SK-N-SH treated with all-trans-retinoic acid at 6 μM for 48 hours (cell line): ENCODE measurements at regions not wholly inside any gene's neighbourhood (a gene's known extent, or its start where the extent isn't known, plus 50 kb on each side); places are given as distances from the start of the nearest gene placed in this dataset.

Experiments used
- ARNTL ChIP-seq: fragments of 450-650 bp; formaldehyde crosslinking; IDR thresholded peaks from 2 replicates; pipeline ENCODE4 v1.5.0; 2020; ENCODE audit warnings: low read depth, mild to moderate bottlenecking, moderate library complexity, borderline replicate concordance
- BACH2 ChIP-seq: fragments of 250-450 bp; sonication (Bioruptor Pico); IDR thresholded peaks from 2 replicates; pipeline ENCODE4 v1.9.0; 2021; ENCODE audit warnings: mild to moderate bottlenecking, borderline replicate concordance
- CSDC2 ChIP-seq: fragments of 250-450 bp; sonication (Bioruptor Pico); IDR thresholded peaks from 2 replicates; pipeline ENCODE4 v1.5.0; 2020; ENCODE audit warnings: mild to moderate bottlenecking, moderate library complexity
- OSR1 ChIP-seq: fragments of 250-450 bp; sonication (Bioruptor Pico); IDR thresholded peaks from 2 replicates; pipeline ENCODE4 v1.8.0; 2022; ENCODE audit warnings: moderate library complexity, mild to moderate bottlenecking, inconsistent platforms
- RARB ChIP-seq: fragments of 250-450 bp; sonication (Bioruptor Pico); IDR thresholded peaks from 2 replicates; pipeline ENCODE4 v1.8.0; 2021; ENCODE audit warnings: mild to moderate bottlenecking, moderate library complexity
- TOX ChIP-seq: fragments of 250-450 bp; sonication (Bioruptor Pico); IDR thresholded peaks from 2 replicates; pipeline ENCODE4 v1.8.0; 2021; ENCODE audit warnings: mild to moderate bottlenecking, moderate library complexity, borderline replicate concordance
- ZFP30 ChIP-seq: fragments of 450-650 bp; formaldehyde crosslinking; IDR thresholded peaks from 2 replicates; pipeline ENCODE4 v1.5.0; 2022; ENCODE audit warnings: mild to moderate bottlenecking, moderate library complexity
- ZNF565 ChIP-seq: fragments of 450-650 bp; formaldehyde crosslinking; conservative IDR thresholded peaks from 2 replicates; pipeline ENCODE4 v1.5.0; 2020; ENCODE audit warnings: low read depth, mild to moderate bottlenecking, moderate library complexity
- ZNF70 ChIP-seq: fragments of 450-650 bp; formaldehyde crosslinking; IDR thresholded peaks from 2 replicates; pipeline ENCODE4 v1.5.0; 2020; ENCODE audit warnings: mild to moderate bottlenecking, moderate library complexity
- TF ChIP-seq, protein P1 (sequence below): fragments of 250-450 bp; sonication (Bioruptor Pico); IDR thresholded peaks from 2 replicates; pipeline ENCODE4 v1.8.0; 2020; ENCODE audit warnings: mild to moderate bottlenecking, moderate library complexity, borderline replicate concordance
- TF ChIP-seq, protein P2 (sequence below): fragments of 250-450 bp; sonication (Bioruptor Pico); IDR thresholded peaks from 2 replicates; pipeline ENCODE4 v1.5.0; 2020; ENCODE audit warnings: mild to moderate bottlenecking, moderate library complexity
- TF ChIP-seq, protein P3 (sequence below): fragments of 250-450 bp; sonication (Bioruptor Pico); IDR thresholded peaks from 2 replicates; pipeline ENCODE4 v1.5.1; 2020; ENCODE audit warnings: low read depth, mild to moderate bottlenecking, moderate library complexity
- TF ChIP-seq, protein P4 (sequence below): fragments of 250-450 bp; sonication (Bioruptor Pico); IDR thresholded peaks from 2 replicates; pipeline ENCODE4 v1.8.0; 2021; ENCODE audit warnings: low read depth, mild to moderate bottlenecking, moderate library complexity, borderline replicate concordance

DNA sequence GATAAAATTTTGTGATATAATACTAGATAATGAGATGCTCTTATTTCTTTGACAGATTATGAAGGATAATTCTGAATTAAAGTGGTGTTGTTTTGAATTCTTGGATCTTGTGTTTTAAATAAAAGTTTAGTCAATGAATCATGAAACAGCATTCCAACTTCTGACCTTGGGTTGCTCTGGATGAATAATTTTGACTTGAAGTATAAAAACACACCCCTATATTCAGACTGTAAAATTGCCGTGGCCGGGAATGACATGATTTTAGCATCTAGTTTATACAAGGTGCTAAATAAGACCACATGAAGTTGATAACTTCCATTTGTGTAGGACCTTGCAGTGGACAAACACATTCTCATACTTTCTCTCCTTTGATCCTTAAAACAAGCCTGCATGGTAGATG, 67.2 kb upstream of the DAP start:
- TF ChIP-seq, protein P1, sequence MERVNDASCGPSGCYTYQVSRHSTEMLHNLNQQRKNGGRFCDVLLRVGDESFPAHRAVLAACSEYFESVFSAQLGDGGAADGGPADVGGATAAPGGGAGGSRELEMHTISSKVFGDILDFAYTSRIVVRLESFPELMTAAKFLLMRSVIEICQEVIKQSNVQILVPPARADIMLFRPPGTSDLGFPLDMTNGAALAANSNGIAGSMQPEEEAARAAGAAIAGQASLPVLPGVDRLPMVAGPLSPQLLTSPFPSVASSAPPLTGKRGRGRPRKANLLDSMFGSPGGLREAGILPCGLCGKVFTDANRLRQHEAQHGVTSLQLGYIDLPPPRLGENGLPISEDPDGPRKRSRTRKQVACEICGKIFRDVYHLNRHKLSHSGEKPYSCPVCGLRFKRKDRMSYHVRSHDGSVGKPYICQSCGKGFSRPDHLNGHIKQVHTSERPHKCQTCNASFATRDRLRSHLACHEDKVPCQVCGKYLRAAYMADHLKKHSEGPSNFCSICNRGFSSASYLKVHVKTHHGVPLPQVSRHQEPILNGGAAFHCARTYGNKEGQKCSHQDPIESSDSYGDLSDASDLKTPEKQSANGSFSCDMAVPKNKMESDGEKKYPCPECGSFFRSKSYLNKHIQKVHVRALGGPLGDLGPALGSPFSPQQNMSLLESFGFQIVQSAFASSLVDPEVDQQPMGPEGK (CRISPR knock-in tag): no peak
- no peak for TF ChIP-seq ARNTL
- TF ChIP-seq, protein P2, sequence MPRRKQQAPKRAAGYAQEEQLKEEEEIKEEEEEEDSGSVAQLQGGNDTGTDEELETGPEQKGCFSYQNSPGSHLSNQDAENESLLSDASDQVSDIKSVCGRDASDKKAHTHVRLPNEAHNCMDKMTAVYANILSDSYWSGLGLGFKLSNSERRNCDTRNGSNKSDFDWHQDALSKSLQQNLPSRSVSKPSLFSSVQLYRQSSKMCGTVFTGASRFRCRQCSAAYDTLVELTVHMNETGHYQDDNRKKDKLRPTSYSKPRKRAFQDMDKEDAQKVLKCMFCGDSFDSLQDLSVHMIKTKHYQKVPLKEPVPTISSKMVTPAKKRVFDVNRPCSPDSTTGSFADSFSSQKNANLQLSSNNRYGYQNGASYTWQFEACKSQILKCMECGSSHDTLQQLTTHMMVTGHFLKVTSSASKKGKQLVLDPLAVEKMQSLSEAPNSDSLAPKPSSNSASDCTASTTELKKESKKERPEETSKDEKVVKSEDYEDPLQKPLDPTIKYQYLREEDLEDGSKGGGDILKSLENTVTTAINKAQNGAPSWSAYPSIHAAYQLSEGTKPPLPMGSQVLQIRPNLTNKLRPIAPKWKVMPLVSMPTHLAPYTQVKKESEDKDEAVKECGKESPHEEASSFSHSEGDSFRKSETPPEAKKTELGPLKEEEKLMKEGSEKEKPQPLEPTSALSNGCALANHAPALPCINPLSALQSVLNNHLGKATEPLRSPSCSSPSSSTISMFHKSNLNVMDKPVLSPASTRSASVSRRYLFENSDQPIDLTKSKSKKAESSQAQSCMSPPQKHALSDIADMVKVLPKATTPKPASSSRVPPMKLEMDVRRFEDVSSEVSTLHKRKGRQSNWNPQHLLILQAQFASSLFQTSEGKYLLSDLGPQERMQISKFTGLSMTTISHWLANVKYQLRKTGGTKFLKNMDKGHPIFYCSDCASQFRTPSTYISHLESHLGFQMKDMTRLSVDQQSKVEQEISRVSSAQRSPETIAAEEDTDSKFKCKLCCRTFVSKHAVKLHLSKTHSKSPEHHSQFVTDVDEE: no peak
- TF ChIP-seq, protein P3, sequence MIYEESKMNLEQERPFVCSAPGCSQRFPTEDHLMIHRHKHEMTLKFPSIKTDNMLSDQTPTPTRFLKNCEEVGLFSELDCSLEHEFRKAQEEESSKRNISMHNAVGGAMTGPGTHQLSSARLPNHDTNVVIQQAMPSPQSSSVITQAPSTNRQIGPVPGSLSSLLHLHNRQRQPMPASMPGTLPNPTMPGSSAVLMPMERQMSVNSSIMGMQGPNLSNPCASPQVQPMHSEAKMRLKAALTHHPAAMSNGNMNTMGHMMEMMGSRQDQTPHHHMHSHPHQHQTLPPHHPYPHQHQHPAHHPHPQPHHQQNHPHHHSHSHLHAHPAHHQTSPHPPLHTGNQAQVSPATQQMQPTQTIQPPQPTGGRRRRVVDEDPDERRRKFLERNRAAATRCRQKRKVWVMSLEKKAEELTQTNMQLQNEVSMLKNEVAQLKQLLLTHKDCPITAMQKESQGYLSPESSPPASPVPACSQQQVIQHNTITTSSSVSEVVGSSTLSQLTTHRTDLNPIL (CRISPR knock-in tag): no peak
- no peak for TF ChIP-seq RARB (CRISPR knock-in tag)
- no peak for TF ChIP-seq ZFP30 (CRISPR knock-in tag)
- no peak for TF ChIP-seq CSDC2 (CRISPR knock-in tag)
- TF ChIP-seq ZNF70 (CRISPR knock-in tag): no peak
- no peak for TF ChIP-seq ZNF565
- TF ChIP-seq, protein P4, sequence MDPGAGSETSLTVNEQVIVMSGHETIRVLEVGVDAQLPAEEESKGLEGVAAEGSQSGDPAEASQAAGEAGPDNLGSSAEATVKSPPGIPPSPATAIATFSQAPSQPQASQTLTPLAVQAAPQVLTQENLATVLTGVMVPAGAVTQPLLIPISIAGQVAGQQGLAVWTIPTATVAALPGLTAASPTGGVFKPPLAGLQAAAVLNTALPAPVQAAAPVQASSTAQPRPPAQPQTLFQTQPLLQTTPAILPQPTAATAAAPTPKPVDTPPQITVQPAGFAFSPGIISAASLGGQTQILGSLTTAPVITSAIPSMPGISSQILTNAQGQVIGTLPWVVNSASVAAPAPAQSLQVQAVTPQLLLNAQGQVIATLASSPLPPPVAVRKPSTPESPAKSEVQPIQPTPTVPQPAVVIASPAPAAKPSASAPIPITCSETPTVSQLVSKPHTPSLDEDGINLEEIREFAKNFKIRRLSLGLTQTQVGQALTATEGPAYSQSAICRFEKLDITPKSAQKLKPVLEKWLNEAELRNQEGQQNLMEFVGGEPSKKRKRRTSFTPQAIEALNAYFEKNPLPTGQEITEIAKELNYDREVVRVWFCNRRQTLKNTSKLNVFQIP (CRISPR knock-in tag): no peak
- no peak for TF ChIP-seq TOX (CRISPR knock-in tag)
- TF ChIP-seq BACH2: no peak
- no peak for TF ChIP-seq OSR1 (CRISPR knock-in tag)
